ENCODE measurements at regions not wholly inside any gene's neighbourhood (a gene's known extent, or its start where the extent isn't known, plus 50 kb on each side); places are given as distances from the start of the nearest gene placed in this dataset.

- no peak overlapping the region for H3K4me2 ChIP-seq
- no peak for TF ChIP-seq Cebpa-rat (IDR thresholded peaks at IDR 0.05)
These were observed 254.7 kb downstream of the IPO8 start for GRCh38 chr12:30440826-30441602.

GRCh38 chr12:30439201-30439600 is 256.5 kb downstream of the IPO8 start:
- TF ChIP-seq Cebpa-rat (IDR thresholded peaks at IDR 0.05), result no peak
- no peaks in the 10 kb centered on the region for H3K4me1 ChIP-seq
- H3K27ac ChIP-seq, result no peak overlapping the region

More at GRCh38 chr12:30440826-30441602, 254.7 kb downstream of the IPO8 start:
- Histone ChIP-seq H3K4me1 (no peaks in the 10 kb centered on the region), H3K27me3 (no peaks in the 10 kb centered on the region), H3K4me3 (no peak overlapping the region), H3K27ac (no peak overlapping the region), H3K9me3 (no peaks in the 10 kb centered on the region), H3K36me3 (no peaks in the 10 kb centered on the region), H4K20me1 (no peaks in the 10 kb centered on the region), H3K9ac (no peak overlapping the region)

GRCh38 chr12:30438601-30439041 is 257.0 kb downstream of the IPO8 start:
- no peaks in the 10 kb centered on the region for H3K4me1 ChIP-seq
- no peaks in the 10 kb centered on the region for H3K27me3 ChIP-seq
- no peaks in the 10 kb centered on the region for H4K20me1 ChIP-seq
- no peak overlapping the region for H3K4me2 ChIP-seq
- no peaks in the 10 kb centered on the region for H3K9me3 ChIP-seq
- no peak overlapping the region for H3K4me3 ChIP-seq
- no peak for TF ChIP-seq Cebpa-rat (IDR thresholded peaks at IDR 0.05)
- H3K9ac ChIP-seq, result no peak overlapping the region
- no peaks in the 10 kb centered on the region for H3K36me3 ChIP-seq
- H3K27ac ChIP-seq, result no peak overlapping the region

More at GRCh38 chr12:30439201-30439600, 256.5 kb downstream of the IPO8 start:
- Histone ChIP-seq H3K4me2 (no peak overlapping the region), H3K27me3 (no peaks in the 10 kb centered on the region), H3K9me3 (no peaks in the 10 kb centered on the region), H3K9ac (no peak overlapping the region), H3K4me3 (no peak overlapping the region), H3K36me3 (no peaks in the 10 kb centered on the region), H4K20me1 (no peaks in the 10 kb centered on the region)

- no peak overlapping the region for H3K9ac ChIP-seq
- no peaks in the 10 kb centered on the region for H3K36me3 ChIP-seq
- no peaks in the 10 kb centered on the region for H4K20me1 ChIP-seq
- no peaks in the 10 kb centered on the region for H3K27me3 ChIP-seq
- no peak overlapping the region for H3K27ac ChIP-seq
- no peaks in the 10 kb centered on the region for H3K9me3 ChIP-seq
- no peak overlapping the region for H3K4me2 ChIP-seq
- no peak overlapping the region for H3K4me3 ChIP-seq
- H3K4me1 ChIP-seq, result no peaks in the 10 kb centered on the region
- no peak for TF ChIP-seq Cebpa-rat (IDR thresholded peaks at IDR 0.05)
These were observed 258.1 kb downstream of the IPO8 start for GRCh38 chr12:30437616-30438015.

- Histone ChIP-seq H3K9me3 (no peaks in the 10 kb centered on the region), H3K4me1 (no peaks in the 10 kb centered on the region), H3K36me3 (no peaks in the 10 kb centered on the region), H3K9ac (no peak overlapping the region), H3K4me3 (no peak overlapping the region), H3K27ac (no peak overlapping the region), H3K4me2 (no peak overlapping the region), H3K27me3 (no peaks in the 10 kb centered on the region), H4K20me1 (no peaks in the 10 kb centered on the region)
- TF ChIP-seq Cebpa-rat (IDR thresholded peaks at IDR 0.05), result no peak
These were observed 258.6 kb downstream of the IPO8 start for GRCh38 chr12:30437044-30437443.

- Histone ChIP-seq H3K9ac (no peak overlapping the region), H4K20me1 (no peaks in the 10 kb centered on the region), H3K27me3 (no peaks in the 10 kb centered on the region), H3K27ac (no peak overlapping the region), H3K9me3 (peaks cover 39% of the 10 kb centered on the region), H3K4me1 (no peaks in the 10 kb centered on the region), H3K4me2 (no peak overlapping the region), H3K36me3 (no peaks in the 10 kb centered on the region), H3K4me3 (no peak overlapping the region)
- TF ChIP-seq Cebpa-rat (IDR thresholded peaks at IDR 0.05), result no peak
These were observed 267.6 kb downstream of the IPO8 start for GRCh38 chr12:30428098-30428497.

GRCh38 chr12:30427555-30427954 is 268.1 kb downstream of the IPO8 start:
- H3K9me3 ChIP-seq, result peaks cover 44% of the 10 kb centered on the region
- H3K27ac ChIP-seq, result no peak overlapping the region
- no peaks in the 10 kb centered on the region for H3K36me3 ChIP-seq
- no peak for TF ChIP-seq Cebpa-rat (IDR thresholded peaks at IDR 0.05)
- no peak overlapping the region for H3K4me3 ChIP-seq
- no peaks in the 10 kb centered on the region for H3K27me3 ChIP-seq
- H3K4me1 ChIP-seq, result no peaks in the 10 kb centered on the region
- H3K4me2 ChIP-seq, result no peak overlapping the region
- H4K20me1 ChIP-seq, result no peaks in the 10 kb centered on the region
- H3K9ac ChIP-seq, result no peak overlapping the region

- H3K4me3 ChIP-seq, result no peak overlapping the region
- no peak overlapping the region for H3K4me2 ChIP-seq
- peaks cover 45% of the 10 kb centered on the region for H3K9me3 ChIP-seq
- H4K20me1 ChIP-seq, result no peaks in the 10 kb centered on the region
- H3K27ac ChIP-seq, result no peak overlapping the region
- no peaks in the 10 kb centered on the region for H3K36me3 ChIP-seq
- H3K9ac ChIP-seq, result no peak overlapping the region
- no peaks in the 10 kb centered on the region for H3K27me3 ChIP-seq
- no peak for TF ChIP-seq Cebpa-rat (IDR thresholded peaks at IDR 0.05)
- H3K4me1 ChIP-seq, result no peaks in the 10 kb centered on the region
These were observed 270.2 kb downstream of the IPO8 start for GRCh38 chr12:30425445-30425844.

GRCh38 chr12:30423330-30423729 is 272.3 kb downstream of the IPO8 start:
- Histone ChIP-seq H3K4me2 (no peak overlapping the region), H3K9me3 (peaks cover 45% of the 10 kb centered on the region), H3K9ac (no peak overlapping the region), H4K20me1 (no peaks in the 10 kb centered on the region), H3K4me3 (no peak overlapping the region), H3K27me3 (no peaks in the 10 kb centered on the region), H3K27ac (no peak overlapping the region), H3K36me3 (no peaks in the 10 kb centered on the region), H3K4me1 (no peaks in the 10 kb centered on the region)
- no peak for TF ChIP-seq Cebpa-rat (IDR thresholded peaks at IDR 0.05)

GRCh38 chr12:30422844-30423243 is 272.8 kb downstream of the IPO8 start:
- no peaks in the 10 kb centered on the region for H3K36me3 ChIP-seq
- no peaks in the 10 kb centered on the region for H3K4me1 ChIP-seq
- H3K4me2 ChIP-seq, result no peak overlapping the region
- no peaks in the 10 kb centered on the region for H4K20me1 ChIP-seq
- no peaks in the 10 kb centered on the region for H3K27me3 ChIP-seq
- TF ChIP-seq Cebpa-rat (IDR thresholded peaks at IDR 0.05), result no peak
- peaks cover 45% of the 10 kb centered on the region for H3K9me3 ChIP-seq
- H3K27ac ChIP-seq, result no peak overlapping the region
- H3K9ac ChIP-seq, result no peak overlapping the region
- H3K4me3 ChIP-seq, result no peak overlapping the region

Data from BLaER1 (cell line).